Gastrocnemius medialis (tissue), 4 donors: ENCODE measurements at regions not wholly inside any gene's neighbourhood (a gene's known extent, or its start where the extent isn't known, plus 50 kb on each side); places are given as distances from the start of the nearest gene placed in this dataset.

ENCODE experiments used
- ATAC-seq, 2 donors: fragments of 150-250 bp; one replicate each; pipeline ENCODE4 v1.9.1; 2016
- DNase-seq, 2 donors: peaks; one replicate each; pipeline ENCODE4 v3.0.0-alpha.2; 2019
- H3K27ac ChIP-seq, 4 donors: fragments of 200-600 bp; sonication (generic); 1 replicate in 1 of 4; 2 replicates in 3 of 4; pipeline ENCODE4 v1.5.1; 2016 to 2018; ENCODE audit warnings: mild to moderate bottlenecking in 2 of 4, moderate library complexity in 1 of 4
- H3K27me3 ChIP-seq, 3 donors: fragments of 200-600 bp; sonication (generic) in 2 of 3; 1 replicate in 1 of 3; 2 replicates in 2 of 3; pipeline versions ENCODE4 v1.5.1 to v1.6.0; 2016 to 2019; ENCODE audit warnings: mild to moderate bottlenecking in 1 of 3, moderate library complexity in 1 of 3
- H3K36me3 ChIP-seq, 2 donors: fragments of 200-600 bp; sonication (generic) in 1 of 2; one replicate each; pipeline ENCODE4 v1.5.1; 2017 to 2018
- H3K4me1 ChIP-seq, 2 donors: fragments of 200-600 bp; sonication (generic) in 1 of 2; one replicate each; pipeline ENCODE4 v1.5.1; 2016 to 2017; ENCODE audit warnings: mild to moderate bottlenecking in 2 of 2
- H3K4me3 ChIP-seq, 4 donors: fragments of 200-600 bp; sonication (generic) in 3 of 4; 1 replicate in 1 of 4; 2 replicates in 3 of 4; pipeline ENCODE4 v1.5.1; 2016 to 2019; ENCODE audit warnings: mild to moderate bottlenecking in 2 of 4
- H3K9me3 ChIP-seq, 3 donors: fragments of 200-600 bp; sonication (generic) in 2 of 3; 1 replicate in 1 of 3; 2 replicates in 2 of 3; pipeline ENCODE4 v1.5.1; 2016 to 2019
- POLR2A ChIP-seq, 2 donors: fragments of 450-650 bp; IDR thresholded peaks; one replicate each; pipeline ENCODE4 v1.6.1; 2017; ENCODE audit warnings: antibody characterized with exemption in 2 of 2, mild to moderate bottlenecking in 2 of 2, moderate library complexity in 2 of 2
- in situ Hi-C, 4 donors: fragments of 200-750 bp; cut with MboI; loops; one replicate each; pipeline versions ENCODE4 v1.15.0 to v1.8.0; 2017; ENCODE audit warnings: low sequenced_read_pairs in 4 of 4
- intact Hi-C: fragments of 100-400 bp; cut with DNase I; formaldehyde crosslinking; loops from one replicate; pipeline ENCODE4 v1.15.1; 2023; ENCODE audit warnings: low total_unique reads
- TF ChIP-seq, protein P1 (sequence below), 5 experiments: fragments of 450-650 bp in 3 of 5; fragments of 200-600 bp in 2 of 5; sonication (generic) in 2 of 5; IDR thresholded peaks in 4 of 5; conservative IDR thresholded peaks in 1 of 5; 1 replicate in 4 of 5; 2 replicates in 1 of 5; pipeline ENCODE4 v1.5.1; 2016 to 2019; ENCODE audit warnings: antibody characterized with exemption in 5 of 5, mild to moderate bottlenecking in 3 of 5, moderate library complexity in 3 of 5

- Histone ChIP-seq H3K36me3 (no peaks in the 10 kb centered on the region), H3K27me3 (no peaks in the 10 kb centered on the region), H3K9me3 (no peaks in the 10 kb centered on the region), H3K4me3 (no peak overlapping the region), H3K27ac (no peak overlapping the region), H3K4me1 (no peaks in the 10 kb centered on the region)
- intact Hi-C loops: no loop called here
- DNase-seq (no peak), ATAC-seq (no peak)
- in situ Hi-C loops: no loop called here
- TF ChIP-seq, protein P1, sequence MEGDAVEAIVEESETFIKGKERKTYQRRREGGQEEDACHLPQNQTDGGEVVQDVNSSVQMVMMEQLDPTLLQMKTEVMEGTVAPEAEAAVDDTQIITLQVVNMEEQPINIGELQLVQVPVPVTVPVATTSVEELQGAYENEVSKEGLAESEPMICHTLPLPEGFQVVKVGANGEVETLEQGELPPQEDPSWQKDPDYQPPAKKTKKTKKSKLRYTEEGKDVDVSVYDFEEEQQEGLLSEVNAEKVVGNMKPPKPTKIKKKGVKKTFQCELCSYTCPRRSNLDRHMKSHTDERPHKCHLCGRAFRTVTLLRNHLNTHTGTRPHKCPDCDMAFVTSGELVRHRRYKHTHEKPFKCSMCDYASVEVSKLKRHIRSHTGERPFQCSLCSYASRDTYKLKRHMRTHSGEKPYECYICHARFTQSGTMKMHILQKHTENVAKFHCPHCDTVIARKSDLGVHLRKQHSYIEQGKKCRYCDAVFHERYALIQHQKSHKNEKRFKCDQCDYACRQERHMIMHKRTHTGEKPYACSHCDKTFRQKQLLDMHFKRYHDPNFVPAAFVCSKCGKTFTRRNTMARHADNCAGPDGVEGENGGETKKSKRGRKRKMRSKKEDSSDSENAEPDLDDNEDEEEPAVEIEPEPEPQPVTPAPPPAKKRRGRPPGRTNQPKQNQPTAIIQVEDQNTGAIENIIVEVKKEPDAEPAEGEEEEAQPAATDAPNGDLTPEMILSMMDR (IDR thresholded peaks at IDR 0.05 in 4 of 5, conservative IDR thresholded peaks at IDR 0.05 in 1 of 5): no peak
These were observed 227.4 kb downstream of the SLC7A11 start for GRCh38 chr4:138014590-138015288.

- Histone ChIP-seq H3K4me3 (no peak overlapping the region), H3K9me3 (no peaks in the 10 kb centered on the region), H3K4me1 (no peaks in the 10 kb centered on the region), H3K36me3 (no peaks in the 10 kb centered on the region), H3K27ac (no peak overlapping the region), H3K27me3 (no peaks in the 10 kb centered on the region)
- intact Hi-C loops (no loop called here), in situ Hi-C loops (no loop called here)
- DNase-seq (no peak), ATAC-seq (no peak)
- TF ChIP-seq POLR2A (IDR thresholded peaks at IDR 0.05): no peak
- TF ChIP-seq, protein P1 (IDR thresholded peaks at IDR 0.05 in 4 of 5, conservative IDR thresholded peaks at IDR 0.05 in 1 of 5): no peak
These were observed 228.5 kb downstream of the SLC7A11 start for GRCh38 chr4:138013625-138014024.

DNA sequence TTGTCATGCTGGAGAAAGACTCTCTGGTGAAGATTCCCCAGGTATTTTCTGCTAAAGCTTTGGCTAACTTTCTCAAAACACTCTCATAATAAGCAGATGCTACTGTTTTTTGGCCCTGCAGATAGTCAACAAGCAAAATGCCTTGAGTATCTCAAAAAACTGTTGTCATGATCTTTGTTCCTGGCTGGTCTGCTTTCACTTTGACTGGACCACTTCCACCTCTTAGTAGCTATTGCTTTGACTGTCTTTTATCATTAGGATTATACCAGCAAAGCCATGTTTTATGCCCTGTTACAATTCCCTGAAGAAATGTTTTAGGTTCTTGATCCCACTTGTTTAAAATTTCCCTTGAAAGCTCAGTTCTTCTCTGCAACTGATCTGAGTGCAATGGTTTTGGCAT lies 231.5 kb downstream of the SLC7A11 start:
- no peak overlapping the region for H3K27ac ChIP-seq
- TF ChIP-seq, protein P1 (IDR thresholded peaks at IDR 0.05 in 4 of 5, conservative IDR thresholded peaks at IDR 0.05 in 1 of 5): no peak
- TF ChIP-seq POLR2A (IDR thresholded peaks at IDR 0.05): no peak
- H3K36me3 ChIP-seq: no peaks in the 10 kb centered on the region
- H3K27me3 ChIP-seq: no peaks in the 10 kb centered on the region
- ATAC-seq (no peak), DNase-seq (no peak)
- no peak overlapping the region for H3K4me3 ChIP-seq
- in situ Hi-C loops (no loop called here), intact Hi-C loops (no loop called here)
- H3K4me1 ChIP-seq: no peaks in the 10 kb centered on the region
- H3K9me3 ChIP-seq: no peaks in the 10 kb centered on the region

DNA sequence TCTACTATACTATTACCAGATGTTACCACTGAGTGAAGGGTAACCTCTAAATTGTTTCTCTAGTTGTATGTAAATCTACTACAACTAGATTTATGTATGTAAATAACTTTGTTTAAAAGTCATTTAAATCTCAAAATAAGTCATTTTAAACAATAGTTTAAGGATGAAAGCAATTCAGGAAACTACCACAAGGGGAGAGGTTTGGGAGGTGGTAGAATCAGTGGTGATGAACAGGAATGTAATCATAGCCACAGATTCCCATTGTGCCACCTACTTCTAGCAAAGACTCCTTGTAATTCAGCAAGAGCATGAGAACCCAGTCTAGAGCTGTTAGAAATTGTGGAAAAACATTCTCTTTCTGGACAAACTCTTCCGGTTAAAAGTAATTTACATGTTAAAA lies 234.6 kb downstream of the SLC7A11 start:
- DNase-seq (no peak), ATAC-seq (no peak)
- Histone ChIP-seq H3K36me3 (no peaks in the 10 kb centered on the region), H3K4me1 (peaks cover 0 to 5% of the 10 kb centered on the region in 2 donors), H3K27me3 (no peaks in the 10 kb centered on the region), H3K4me3 (no peak overlapping the region), H3K27ac (no peak overlapping the region), H3K9me3 (no peaks in the 10 kb centered on the region)
- in situ Hi-C loops (no loop called here), intact Hi-C loops (no loop called here)
- no peak for TF ChIP-seq POLR2A (IDR thresholded peaks at IDR 0.05)
- TF ChIP-seq, protein P1 (IDR thresholded peaks at IDR 0.05 in 4 of 5, conservative IDR thresholded peaks at IDR 0.05 in 1 of 5): no peak

GRCh38 chr4:138005486-138005885 lies 236.7 kb downstream of the SLC7A11 start:
- H3K27ac ChIP-seq: no peak overlapping the region
- no peak for ATAC-seq
- intact Hi-C loops: no loop called here
- H3K9me3 ChIP-seq: no peaks in the 10 kb centered on the region
- H3K36me3 ChIP-seq: no peaks in the 10 kb centered on the region
- H3K4me1 ChIP-seq: peaks cover 0 to 5% of the 10 kb centered on the region in 2 donors
- H3K27me3 ChIP-seq: no peaks in the 10 kb centered on the region
- no peak for DNase-seq
- in situ Hi-C loops: no loop called here
- H3K4me3 ChIP-seq: no peak overlapping the region
- TF ChIP-seq, protein P1 (IDR thresholded peaks at IDR 0.05 in 4 of 5, conservative IDR thresholded peaks at IDR 0.05 in 1 of 5): no peak
- TF ChIP-seq POLR2A (IDR thresholded peaks at IDR 0.05): no peak
